NOMO-1 (cell line): ENCODE measurements at regions not wholly inside any gene's neighbourhood (a gene's known extent, or its start where the extent isn't known, plus 50 kb on each side); places are given as distances from the start of the nearest gene placed in this dataset.
"Not testable (repeated sequence)": the region's sequence is repeated elsewhere in the genome, so short reads cannot be mapped to it uniquely, and the experiment has no call there.

Experiments
- DNase-seq, 2 experiments: peaks; one replicate each; lab custom pipeline; 2025; ENCODE audit not compliant: unreplicated experiment in 2 of 2; lab: John Stamatoyannopoulos, UW

DNA sequence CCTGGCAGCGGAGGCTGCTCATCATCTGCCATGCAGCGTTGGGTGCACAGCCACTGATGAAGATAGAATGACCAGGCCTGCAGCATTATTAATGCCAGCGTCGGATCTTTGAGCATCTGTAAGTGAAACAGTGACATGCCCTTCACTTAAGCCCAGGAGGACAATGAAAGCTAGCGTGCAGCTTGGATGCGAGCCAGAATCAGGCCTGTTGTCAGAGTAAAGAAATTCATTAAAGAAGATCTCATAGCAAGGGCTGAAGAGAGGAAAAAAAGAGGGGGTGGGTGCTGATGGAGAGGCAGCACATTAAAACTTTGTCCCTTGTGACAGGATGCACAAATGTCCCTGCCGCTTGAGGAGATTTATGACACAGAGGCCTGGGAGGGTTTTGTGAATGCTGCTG, 186.1 kb upstream of the MAST4 start:
- no peak for DNase-seq

DNA sequence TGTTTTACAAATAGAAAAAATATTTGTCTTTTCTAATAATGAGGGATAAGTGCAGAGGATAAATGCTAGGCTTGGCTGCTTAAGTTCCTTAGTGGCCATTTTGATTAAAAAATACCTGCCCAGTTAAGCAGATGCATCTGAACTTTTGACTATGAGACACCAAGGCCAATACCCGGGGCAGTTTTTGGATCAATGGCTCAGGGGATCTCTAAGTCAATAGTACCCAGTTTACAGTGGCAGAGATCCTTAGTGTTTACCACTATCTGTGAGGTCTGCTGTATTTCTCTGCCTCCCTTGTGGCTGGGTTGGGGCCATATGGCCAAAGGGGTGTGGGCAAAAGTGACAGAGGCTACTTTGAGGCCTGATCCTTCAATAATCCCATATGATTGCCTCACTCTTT, 184.5 kb upstream of the MAST4 start:
- no peak for DNase-seq

- no peak for DNase-seq
Observed at GRCh38 chr5:66413931-66414330, 182.3 kb upstream of the MAST4 start.

GRCh38 chr5:66415208-66415607, 181.0 kb upstream of the MAST4 start:
- DNase-seq: peak in 1 of 2 experiments; percentile 1

GRCh38 chr5:66416698-66417097, 179.5 kb upstream of the MAST4 start:
- no peak for DNase-seq

DNA sequence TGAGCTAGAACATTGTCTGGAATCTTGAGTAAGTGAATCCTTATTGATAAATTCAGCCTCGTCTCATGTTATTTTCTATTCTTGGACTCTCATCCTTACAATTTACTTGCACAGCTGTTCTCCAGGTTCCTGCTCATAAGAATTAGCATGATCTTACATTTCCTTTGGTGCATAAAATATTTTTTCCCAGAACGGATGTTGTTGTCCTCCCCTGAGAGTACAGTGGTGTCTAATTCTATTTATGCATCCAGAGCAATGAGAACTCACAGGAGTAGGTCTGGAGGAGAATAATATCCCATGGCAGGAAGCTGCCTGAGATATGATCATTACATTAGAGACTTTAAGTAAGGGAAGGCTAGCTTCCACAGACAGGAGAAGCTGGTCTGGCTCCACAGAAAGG, 178.4 kb upstream of the MAST4 start:
- no peak for DNase-seq

DNA sequence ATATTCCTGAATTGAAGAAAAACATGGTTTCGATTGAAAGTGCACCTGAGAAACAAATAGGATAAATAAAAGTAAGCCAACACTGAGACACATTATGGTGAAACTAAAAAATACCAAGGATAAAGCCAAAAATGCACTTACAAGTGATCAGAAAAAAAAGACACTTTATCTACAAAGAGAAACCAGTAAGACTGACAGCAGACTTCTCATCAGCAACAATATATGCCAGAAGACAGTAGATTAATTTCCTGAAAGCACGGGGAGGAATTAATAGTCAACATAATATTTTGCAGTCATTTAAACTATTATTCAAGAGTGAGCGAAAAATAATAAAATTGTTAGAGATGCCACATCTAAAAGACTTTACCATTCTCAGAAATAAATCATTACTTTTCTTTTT, 172.7 kb upstream of the MAST4 start:
- DNase-seq: no peak

- DNase-seq: no peak
Observed at GRCh38 chr5:66425842-66426241, 170.4 kb upstream of the MAST4 start.

GRCh38 chr5:66426259-66427138, 169.7 kb upstream of the MAST4 start:
- DNase-seq: no peak

DNA sequence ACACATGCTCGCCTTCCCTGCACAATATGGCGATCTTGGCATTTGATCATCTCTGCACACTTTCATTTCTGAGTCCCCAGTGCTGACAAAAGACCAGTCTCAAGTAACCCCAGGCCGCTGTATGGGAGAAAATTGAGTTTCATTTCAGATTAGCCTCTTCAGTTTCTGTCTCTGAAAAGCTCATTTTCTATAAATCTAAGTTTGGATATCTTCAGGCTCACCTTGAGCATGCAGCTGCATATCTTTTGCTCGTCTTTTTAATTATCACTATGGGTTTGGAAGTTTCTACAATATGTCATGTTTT, 169.1 kb upstream of the MAST4 start:
- no peak for DNase-seq

GRCh38 chr5:66436721-66437120, 159.5 kb upstream of the MAST4 start:
- peak in 1 of 2 experiments; percentile 4 for DNase-seq

DNA sequence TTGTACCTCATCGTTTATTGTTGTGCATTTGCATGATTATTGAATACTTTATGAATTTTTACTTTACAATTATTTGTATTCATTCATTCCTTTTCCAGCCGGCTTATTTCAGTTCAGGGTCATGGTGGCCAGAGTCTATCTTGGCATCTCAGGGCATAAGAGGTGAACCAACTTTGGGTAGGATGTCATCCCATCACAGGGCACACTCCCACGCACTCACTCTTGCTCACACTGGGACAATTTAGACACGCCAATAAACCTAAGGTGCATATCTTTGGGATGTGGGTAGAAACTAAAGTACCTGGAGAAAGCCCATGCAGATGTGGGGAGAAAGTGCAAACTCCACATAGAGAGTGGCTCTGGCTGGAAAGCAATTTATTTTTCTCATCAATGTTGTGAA, 158.1 kb upstream of the MAST4 start:
- no peak for DNase-seq

GRCh38 chr5:66438696-66439095, 157.5 kb upstream of the MAST4 start:
- DNase-seq: no peak

DNA sequence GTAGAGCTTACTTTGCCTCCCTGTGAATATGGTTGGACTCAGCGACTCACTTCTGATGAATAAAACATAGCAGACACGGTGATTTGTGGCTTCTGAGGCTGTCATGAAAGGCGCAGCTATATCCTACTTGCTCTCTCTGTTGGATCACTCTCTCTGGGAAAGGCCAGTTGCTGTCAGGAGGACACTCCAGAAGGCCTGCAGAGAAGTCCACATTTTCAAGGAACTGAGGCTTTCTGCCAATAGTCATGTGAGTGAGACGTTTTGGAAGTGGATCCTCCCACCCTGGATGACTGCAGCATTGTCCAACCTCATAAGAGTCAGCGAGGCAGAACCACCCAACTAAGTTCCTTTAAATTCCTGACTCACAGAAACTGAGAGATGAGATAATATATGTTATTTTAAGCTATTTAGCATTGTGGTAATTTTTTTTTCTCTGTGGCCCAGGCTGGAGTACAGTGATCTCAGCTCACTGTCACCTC, 156.0 kb upstream of the MAST4 start:
- DNase-seq: no peak

GRCh38 chr5:66441351-66441750, 154.8 kb upstream of the MAST4 start:
- no peak for DNase-seq

GRCh38 chr5:66442951-66443445, 153.2 kb upstream of the MAST4 start:
- DNase-seq: no peak

- DNase-seq: no peak
Observed at GRCh38 chr5:66443462-66444130, 152.6 kb upstream of the MAST4 start.

- not testable (repeated sequence) for DNase-seq
Observed at GRCh38 chr5:66448070-66448469, 148.1 kb upstream of the MAST4 start.

DNA sequence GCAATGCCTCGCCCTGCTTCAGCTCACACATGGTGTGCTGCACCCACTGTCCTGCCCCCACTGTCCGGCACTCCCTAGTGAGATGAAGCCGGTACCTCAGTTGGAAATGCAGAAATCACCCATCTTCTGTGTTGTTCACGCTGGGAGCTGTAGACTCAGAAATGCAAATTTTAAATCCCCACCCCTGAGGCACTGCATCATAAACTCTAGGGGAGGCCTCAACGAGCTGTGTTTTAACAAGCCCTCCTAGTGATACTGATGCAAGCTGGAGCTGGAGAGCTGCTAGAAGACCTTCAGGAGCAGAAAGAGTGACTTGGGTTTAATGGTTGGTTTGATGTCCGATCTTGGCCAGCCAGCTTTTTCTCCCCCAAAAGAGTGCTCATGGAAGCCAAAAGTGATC, 146.0 kb upstream of the MAST4 start:
- DNase-seq: no peak

- no peak for DNase-seq
Observed at GRCh38 chr5:66450988-66451387, 145.2 kb upstream of the MAST4 start.

DNA sequence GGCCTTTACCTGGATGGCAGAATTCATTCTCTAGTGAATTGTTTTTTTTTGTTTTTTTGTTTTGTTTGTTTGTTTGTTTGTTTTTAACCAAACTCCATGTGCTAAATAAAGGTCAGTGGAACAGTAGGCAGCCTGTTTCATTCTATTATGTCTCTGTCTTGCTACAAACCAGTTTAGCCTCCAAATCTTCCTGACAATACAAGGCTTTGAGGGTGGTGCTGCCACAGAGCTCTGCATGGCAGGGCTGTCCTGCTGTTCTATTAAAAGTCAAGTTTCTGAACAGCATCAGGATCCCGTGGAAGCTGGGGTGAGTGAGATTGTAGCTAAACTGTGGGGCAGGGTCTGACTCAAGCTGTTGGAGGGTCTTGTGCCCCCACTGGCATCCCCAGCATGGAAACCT, 144.1 kb upstream of the MAST4 start:
- DNase-seq: no peak
